HG03571 (cell line): ENCODE measurements at regions not wholly inside any gene's neighbourhood (a gene's known extent, or its start where the extent isn't known, plus 50 kb on each side); places are given as distances from the start of the nearest gene placed in this dataset.

Experiments used
- ATAC-seq: cut with Tn5 transposase; IDR thresholded peaks from one replicate; pipeline ENCODE4 v1.9.1; 2021; ENCODE audit not compliant: unreplicated experiment

DNA sequence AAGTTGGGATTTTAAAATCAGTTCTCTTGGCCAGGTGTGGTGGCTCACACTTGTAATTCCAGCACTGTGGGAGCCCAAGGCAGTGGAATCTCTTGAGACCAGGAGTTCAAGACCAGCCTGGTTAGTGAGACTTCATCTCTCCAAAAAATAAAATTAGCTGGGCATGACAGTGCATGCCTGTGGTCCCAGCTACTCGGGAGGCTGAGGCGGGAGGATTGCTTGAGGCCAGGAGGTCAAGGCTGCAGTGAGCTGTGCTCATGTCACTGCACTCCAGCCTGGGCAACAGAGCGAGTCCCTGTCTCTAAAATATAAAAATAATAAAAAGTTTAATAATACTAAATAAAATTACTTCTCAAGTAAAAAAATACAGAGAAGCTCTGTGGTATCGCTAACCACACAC, 77.5 kb downstream of the FOXA2 start:
- ATAC-seq, result no peak

DNA sequence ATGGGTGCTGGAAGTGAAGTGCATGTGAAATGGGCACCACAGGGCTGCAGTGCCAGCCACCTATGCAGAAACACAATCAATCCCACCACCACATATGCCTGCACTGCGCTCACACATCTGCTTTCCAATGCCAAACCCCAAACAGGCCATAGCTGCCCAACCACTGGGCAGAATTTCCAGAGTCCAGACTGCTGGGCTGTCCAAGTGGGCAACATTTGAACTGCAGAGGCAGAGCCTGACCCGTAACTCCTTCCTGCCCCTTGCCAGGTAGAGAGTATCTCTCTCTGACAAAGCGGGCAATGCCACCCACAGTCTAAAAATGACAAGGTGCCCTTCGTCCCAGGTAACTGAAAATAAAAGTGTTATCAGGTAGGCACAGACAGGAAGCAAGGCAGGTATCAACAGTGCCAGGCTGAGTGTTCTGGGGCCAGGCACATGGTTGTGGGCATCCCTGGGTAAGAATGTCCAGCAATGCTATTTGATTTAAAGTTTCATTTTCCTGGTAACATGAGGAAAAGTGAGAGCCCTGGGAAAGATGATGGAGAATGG, 79.5 kb downstream of the FOXA2 start:
- no peak for ATAC-seq

GRCh38 chr20:22503577-22503976, 80.8 kb downstream of the FOXA2 start:
- ATAC-seq, result no peak

GRCh38 chr20:22502731-22503191, 81.6 kb downstream of the FOXA2 start:
- ATAC-seq, result no peak

- ATAC-seq, result no peak
Measured at GRCh38 chr20:22501566-22502344, 82.6 kb downstream of the FOXA2 start.

GRCh38 chr20:22501034-22501433, 83.3 kb downstream of the FOXA2 start:
- ATAC-seq, result no peak

- no peak for ATAC-seq
Measured at GRCh38 chr20:22499515-22500166, 84.7 kb downstream of the FOXA2 start.

DNA sequence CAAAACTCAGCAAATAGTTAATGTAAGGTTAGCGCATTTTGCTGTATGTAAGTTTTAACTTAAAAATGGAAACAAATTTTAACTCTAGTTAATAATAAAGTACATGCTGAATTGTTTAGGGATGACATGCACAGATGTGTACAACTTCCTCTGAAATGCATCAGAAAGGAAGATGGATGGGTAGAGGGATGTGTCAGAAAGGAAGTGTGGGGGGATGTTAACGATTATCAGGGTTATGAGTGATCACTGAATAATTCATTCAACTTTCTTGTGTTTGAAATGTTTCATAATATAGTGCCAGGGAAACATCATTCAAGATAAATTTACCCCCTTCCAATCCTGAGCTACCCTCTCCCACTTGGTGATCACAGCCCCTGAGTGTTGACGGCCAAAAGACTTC, 87.6 kb downstream of the FOXA2 start:
- ATAC-seq, result no peak

DNA sequence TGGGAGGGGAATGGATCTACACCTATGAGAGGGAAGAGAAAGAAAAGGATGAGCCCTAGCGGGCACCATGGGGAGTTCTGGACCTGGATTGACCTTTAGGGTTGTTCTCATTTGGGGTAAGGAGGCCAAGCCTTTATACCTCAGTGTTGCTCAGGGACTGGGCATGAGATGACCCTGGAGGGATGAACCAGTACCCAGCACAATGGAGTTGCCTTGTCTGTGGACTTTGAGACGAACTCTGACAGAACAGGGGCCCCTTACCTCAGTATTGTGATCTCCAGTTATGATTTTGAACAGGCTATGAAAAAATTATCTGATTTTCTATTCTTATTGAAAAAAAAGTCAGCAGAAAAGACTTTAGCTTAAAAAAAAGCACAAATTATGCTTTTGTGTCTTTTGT, 88.6 kb downstream of the FOXA2 start:
- no peak for ATAC-seq

DNA sequence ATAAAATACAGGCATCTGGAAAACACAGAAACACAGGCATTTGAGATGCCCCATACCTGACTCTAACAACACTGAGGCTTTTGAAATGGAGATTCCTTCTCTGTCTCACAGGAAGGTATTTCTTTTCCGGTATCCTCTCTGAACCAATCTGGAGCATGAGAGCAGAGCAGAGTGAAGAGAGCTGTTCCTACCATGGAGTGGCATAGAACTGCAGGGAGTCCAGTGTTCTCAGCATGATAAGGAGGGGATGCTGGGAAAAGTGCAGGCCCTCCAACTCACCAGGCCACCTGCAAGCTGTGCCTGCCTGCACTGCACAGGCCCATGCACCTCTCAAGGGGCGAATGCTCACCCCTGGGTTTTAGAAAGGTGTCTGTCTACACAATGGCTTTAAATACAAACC, 89.2 kb downstream of the FOXA2 start:
- no peak for ATAC-seq

DNA sequence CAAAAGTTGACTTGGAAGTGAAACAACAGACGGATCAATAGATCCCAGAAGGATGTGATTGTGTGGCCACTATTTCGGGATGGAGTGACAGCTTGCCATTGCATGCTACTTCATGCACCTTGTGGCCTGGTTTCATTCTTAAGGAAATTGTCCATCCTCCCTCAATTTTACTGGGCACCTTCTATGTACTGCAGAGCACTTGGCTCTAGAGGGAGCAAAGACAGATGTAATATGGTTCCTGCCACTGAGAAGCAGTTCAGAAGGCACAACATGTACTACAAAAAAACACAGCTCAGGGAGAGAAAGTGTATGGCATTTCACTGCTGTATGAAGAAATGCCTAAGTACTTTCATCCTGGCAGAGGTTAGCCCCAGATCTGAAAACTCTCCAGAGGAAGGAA, 91.9 kb downstream of the FOXA2 start:
- no peak for ATAC-seq

- ATAC-seq, result no peak
Measured at GRCh38 chr20:22491194-22491505, 93.2 kb downstream of the FOXA2 start.

DNA sequence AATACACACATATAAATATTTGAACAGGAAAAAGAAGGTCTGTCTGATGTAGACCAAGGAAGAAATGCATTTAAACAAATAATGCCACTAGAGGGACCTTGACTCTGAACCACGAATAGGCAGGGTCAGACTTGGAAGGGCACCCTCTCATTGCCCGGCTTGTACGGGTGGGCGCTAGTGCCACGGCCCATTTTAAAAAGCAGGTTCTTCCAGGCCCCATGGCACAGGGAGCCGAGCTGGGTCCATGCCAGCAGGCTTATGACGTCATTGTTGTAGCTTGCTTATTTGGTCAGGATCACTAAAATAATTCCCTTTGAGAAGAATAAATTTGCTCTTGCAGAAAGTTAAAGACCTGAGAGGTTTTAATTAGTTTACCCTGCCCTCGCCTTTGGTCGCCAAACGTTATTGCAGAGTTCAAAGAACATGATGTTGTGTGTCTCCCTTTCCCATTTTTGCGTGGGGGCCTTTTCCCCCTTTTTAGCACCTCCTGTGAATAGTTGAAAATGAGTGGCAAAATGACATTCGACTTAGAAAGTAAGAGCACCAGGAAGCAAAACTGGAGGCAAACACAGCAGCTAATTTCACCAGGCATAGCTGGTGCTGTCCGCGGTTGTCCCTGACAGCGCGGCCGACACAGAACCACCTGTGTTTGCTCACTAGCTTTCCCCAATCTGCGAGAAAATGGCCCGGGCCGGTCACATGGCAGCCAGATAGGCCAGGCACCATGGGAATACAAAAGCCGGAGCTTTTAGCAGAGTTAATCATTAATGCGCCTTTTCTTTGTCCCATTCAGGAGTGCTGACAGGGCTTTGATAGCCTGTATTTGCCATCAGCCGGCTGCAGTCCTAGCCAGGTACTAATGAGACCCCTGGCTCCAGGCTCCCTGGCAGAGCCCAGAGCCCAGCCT, 93.8 kb downstream of the FOXA2 start:
- ATAC-seq, result no peak

DNA sequence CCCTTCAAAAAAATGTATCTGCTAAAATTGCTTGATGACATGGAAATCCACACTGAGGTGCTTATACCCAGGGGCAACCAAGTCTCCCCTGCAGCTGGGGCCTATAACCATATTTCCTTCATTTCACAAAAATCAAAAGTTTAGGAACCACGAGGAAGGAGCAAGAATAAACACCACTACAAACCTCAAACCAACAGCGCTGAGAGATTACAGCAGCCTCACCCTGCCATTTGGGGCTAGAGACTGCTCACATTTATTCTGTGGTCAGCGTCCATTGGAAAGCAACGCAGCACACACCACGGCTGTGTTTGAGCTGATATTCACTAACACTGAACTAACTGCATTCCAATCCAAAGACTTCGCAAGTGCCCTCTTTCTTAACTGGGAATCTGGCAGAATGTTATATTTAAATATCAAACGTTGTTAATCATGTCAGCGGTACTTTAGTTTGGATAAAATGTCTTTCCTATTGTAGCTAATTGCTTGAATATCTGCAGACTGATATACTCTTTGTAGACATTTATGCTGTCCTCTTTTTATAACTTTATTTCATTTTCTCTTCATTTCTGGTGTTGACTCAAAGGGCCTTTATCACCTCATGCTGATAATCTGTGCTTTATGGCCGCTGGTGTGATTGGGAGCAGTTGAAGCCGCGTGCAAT, 94.6 kb downstream of the FOXA2 start:
- no peak for ATAC-seq

GRCh38 chr20:22480336-22480735, 104.0 kb downstream of the FOXA2 start:
- ATAC-seq, result no peak

DNA sequence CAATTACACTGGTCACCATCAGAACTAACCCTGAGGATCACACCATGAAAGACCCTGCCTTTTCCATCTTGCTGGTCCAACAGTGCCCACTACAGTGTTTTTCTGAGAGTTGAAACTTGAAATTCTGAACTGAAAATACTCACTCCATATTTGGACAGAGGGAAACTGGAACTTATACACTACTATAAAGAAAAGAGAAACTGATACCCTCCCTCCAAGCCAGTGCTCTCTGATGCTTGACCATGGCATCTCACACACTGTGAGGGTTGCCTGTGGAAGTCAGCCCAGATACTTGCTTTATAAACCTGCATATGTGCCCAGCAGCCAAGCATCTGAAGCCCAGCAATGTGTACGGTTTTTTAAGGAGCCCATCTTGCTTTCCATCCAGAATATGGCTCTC, 108.7 kb downstream of the FOXA2 start:
- no peak for ATAC-seq

DNA sequence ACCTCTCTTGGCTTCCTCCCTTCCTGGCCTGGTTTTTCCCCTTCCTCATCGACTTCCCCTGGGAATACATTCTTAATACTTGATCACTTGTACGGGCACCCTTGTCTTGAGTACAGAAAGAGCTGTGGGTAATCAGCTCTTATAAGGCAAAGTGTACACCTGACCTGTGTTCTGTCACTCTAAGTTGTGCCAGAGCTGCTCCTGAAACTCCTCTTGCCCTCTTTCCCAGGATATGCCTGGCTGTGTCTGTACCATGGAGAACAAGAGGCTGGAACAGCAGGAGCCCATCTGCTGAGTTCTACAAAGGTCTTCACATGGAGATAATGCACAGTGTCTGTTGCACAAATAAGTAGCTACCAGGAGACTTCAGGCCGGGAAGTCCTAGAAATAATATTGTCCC, 110.1 kb downstream of the FOXA2 start:
- no peak for ATAC-seq

DNA sequence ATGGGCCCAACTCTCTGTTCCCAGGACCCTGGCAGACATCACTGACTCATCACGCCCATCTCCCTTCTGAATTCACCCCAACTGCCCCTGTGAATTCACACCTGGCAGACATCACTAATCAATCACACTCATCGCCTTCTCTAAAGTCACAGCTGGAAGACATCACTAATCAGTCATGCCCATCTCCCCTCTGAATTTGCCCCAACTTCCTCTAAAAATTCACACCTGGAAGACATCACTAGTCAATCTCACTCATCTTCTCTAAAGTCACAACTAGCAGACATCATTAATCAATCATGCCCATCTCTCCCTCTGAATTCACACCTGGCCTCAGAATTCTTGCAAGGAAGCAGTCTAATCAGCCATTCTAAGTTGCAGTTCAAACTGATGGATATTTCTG, 111.1 kb downstream of the FOXA2 start:
- no peak for ATAC-seq

DNA sequence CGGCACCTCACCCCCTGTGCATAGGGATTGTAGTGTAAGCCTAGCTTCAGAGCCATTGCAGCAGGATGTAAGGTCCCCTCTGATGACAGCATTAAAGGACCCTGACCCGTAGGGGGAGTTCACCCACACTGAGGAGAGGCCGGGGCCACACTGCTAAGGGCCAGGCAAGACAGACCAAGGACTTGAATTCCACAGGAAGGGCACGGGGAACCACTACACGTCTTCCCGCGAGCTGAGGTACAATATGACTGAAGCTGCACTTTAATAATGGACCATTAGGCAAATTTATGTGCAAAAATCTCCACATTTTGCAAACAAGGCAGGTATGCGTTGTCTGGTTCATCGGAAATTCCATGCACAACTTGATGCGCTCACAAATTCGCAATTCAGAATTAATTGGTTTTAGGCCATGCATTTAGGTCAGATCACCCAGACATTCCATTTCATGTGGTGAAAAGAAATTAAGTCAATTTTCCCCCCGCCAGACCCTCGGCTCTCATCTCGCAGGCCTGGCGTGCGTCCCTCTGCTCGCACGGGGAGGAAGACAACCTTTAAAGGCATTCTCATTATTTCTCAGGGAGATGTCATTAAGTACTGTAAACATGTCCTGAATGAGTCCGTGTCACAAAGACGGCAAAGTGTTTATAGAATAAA, 111.8 kb downstream of the FOXA2 start:
- no peak for ATAC-seq

DNA sequence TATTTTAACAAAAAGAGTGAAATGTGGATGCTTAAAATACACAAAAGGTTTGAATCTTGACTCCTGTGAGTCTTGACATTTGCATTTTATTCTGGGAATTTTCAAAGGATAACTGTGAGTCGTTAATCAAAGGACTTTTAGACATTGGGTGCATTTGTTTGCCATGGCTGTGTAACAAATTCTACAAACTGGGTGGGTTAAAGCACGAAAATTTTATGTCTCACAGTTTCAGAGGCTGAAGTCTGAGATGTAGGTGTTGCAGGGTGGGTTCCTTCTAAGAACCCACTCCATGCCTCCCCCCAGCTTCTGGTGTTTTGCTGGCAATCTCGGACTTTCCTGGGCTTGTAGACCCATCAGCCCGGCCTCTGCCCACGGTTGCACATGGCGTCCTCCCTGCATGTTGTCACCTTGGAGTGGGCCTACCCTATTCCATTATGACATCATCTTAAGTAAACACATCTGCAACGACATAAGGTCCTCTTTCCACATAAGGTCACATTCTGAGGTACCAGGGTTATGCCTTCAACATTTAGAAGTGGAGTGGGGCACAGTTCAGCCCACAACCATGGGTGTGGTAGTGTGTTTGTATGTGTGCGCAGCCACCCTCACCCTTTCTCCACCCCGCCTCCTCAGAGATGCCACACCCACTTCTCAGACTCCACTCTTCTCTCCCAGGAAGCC, 113.1 kb downstream of the FOXA2 start:
- no peak for ATAC-seq
